NAMALWA (cell line): ENCODE measurements at regions not wholly inside any gene's neighbourhood (a gene's known extent, or its start where the extent isn't known, plus 50 kb on each side); places are given as distances from the start of the nearest gene placed in this dataset.
"Not testable (repeated sequence)": the region's sequence is repeated elsewhere in the genome, so short reads cannot be mapped to it uniquely, and the experiment has no call there.

Experiments used
- DNase-seq: peaks from one replicate; pipeline ENCODE4 v3.0.0-alpha.2; 2015; ENCODE audit warnings: low spot score

DNA sequence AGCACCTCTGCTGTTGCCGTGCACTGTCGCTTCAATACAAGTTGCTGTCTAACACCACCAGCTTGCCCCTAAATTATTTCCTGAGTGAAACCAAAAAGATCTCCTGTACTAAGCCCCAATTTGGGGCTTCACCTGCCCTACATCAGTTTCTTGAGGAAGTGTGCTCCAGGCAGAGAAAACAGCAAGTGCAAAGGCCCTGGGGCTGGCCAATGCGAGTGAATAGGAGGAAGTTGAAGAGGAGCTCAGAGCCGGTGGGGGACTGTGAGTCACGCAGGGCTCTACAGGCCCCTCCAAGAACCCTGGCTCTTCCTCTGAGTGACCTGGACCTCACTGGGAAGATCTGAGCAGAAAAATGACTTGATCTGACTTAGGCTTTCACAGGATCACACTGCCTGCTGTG, 117.2 kb downstream of the IPO8 start:
- DNase-seq, result no peak

DNA sequence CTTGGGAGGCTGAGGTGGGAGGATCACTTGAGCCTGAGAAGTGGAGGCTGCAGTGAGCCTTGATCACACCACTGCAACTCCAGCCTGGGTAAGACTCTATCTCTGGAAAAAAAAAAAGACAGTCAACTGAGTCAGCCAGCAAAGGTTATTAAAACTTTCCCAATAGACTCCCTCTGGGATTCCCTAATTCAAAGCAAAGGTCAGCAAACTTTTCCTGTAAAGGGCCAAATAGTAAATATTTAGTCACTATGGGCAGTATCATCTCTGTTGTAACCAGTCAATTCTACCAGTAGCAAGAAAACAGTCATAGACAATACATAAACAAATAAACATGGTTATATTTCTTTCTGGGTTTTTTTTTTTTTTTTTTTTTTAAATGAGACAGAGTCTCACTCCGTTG, 122.5 kb downstream of the IPO8 start:
- DNase-seq, result no peak

DNA sequence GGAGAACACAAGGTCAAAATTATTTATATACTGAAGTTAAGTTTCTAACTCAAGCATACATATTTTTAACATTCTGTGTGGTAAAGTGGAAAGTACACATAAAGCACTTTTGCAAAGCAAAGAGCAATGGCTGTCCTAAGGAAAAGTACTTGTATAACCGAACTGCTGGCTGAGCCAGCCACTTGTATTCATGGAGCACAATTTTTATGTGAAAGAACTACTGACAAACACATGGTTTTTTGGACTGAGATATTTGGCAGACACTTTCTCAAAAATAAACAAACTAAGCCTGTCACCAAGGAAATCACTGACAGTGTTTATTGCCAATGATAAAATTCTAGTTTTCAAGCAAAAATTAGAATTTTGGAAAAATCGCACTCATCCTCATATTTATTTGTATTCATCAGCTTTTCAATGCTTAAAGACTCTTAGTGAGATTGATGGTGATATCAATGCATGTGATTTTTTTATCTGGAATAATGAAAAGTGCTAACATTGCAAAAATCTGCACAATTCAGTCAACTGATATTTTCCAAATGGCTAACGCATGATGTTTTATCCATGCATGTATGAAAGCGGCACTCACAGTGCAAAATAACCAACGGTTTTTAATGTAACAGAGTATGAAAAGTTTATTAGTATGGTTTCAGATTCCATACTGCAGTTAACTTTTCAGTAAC, 125.3 kb downstream of the IPO8 start:
- no peak for DNase-seq

DNA sequence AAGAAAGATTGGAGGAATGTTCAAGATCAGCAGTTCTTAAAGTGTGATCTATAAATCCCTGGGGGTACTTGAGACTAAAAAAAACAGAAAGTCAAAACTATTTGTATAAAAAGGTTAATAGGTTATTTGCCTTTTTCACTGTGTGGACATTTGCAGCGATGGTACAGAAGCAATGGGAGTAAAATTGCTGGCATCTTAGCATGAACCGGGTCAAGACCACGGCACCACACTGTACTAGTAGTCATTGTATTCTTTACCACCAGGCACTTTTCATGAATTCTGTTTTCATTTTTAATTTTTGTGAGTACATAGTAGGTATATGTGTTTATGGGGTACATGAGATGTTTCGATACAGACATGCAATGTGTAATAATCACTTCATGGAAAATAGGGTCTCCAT, 126.2 kb downstream of the IPO8 start:
- no peak for DNase-seq

DNA sequence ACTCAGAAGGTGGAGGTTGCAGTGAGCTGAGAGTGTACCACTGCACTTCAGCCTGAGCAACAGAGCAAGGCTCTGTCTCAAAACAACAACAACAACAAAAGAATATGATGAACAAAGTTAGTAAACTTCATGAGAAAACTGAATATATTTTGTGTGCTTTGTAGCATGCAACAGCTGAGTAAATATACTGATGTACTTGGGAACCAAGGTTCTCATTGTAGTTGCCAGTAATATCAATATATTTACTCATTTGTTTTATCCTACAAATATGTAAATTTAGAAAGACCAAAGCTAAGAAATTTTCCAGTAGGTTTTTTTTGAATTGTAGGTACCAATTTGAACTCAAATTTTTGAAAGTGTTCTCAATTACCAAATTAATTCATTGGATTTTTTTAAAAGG, 127.2 kb downstream of the IPO8 start:
- no peak for DNase-seq

DNA sequence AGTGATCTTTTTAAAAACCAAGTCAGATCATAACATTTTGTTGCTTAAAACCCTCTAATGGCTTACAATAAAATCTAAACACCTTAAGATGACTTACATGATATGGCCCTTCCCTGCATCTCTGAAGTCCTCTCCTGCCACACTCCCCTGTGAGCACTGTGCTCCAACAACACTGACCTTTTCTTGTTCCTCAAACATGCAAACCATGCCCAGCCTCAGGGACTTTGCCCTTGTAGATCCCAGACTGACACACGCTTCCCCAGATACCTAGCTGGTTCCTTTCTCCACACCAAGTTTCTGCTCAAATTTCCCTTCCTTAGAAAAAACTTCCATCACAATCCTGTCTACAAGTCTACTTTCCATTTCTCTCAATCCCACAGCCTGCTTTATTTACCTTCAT, 128.6 kb downstream of the IPO8 start:
- no peak for DNase-seq

DNA sequence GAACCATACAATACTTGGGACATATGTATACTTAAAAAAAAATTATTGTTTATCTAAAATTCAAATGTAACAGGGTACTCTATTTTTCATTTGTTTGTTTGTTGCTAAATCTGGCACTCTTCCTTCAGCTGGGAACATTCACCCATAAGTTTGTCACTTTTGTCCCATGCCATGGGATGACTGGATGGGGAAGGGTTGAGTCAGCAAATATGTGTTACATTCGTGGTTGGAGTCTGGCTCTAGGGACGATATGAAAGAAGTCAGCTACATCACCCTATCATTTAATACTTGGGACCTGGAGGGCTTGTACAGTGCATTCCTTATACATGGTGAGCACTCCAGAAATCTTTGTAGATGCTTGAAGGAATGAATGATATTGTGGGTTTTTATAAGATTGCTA, 131.3 kb downstream of the IPO8 start:
- no peak for DNase-seq

DNA sequence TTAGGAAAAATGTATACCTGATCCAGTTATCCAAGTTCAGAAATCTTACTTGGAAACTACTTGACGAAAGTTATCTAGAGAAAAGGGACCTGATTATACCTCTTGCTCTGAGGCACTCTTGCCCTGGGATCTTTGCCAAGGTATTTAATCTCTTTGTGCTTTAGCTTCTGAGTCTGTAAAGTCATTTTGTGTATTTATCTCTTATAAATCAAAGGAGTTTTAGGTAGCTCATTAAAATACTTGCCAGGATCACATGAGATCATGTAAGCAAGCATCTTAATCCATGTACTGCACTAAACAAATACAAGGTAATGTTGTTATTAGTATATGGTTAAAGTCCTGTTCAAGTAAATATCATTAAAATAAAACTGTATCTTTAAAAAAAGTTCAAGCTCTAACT, 147.5 kb downstream of the IPO8 start:
- DNase-seq, result no peak

DNA sequence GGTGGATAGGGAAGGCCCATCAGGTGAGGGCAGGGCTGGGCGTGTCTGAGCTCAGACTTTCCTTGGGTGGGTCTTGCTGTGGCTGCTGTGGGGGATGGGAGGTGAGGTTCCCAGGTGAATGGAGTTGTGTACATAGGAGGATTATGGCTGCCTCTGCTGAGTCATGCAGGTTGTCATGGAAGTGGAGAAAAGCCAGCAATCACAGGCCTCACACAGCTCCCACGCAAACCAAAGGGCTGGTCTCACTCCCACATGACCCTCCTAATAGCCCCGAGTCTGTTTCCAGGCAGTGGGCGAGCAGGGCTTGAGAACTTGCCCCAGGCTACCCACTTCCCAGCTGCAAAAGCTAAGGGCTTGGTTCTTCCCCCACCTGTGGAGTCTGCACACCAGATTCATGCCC, 149.5 kb downstream of the IPO8 start:
- DNase-seq, result no peak

DNA sequence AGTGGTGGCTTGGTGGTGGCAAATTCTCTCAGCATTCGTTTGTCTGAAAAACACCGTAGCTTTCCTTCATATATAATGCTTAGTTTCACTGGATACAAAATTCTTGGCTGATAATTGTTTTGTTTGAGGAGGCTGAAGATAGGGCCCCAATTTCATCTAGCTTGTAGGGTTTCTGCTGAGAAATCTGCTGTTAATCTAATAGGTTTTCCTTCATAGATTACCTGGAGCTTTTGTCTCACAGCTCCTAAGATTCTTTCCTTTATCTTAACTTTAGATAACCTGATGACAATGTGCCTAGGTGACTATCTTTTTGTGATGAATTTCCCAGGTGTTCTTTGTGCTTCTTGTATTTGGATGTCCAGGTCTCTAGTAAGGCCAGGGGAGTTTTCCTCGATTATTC, 151.0 kb downstream of the IPO8 start:
- DNase-seq, result not testable (repeated sequence)

DNA sequence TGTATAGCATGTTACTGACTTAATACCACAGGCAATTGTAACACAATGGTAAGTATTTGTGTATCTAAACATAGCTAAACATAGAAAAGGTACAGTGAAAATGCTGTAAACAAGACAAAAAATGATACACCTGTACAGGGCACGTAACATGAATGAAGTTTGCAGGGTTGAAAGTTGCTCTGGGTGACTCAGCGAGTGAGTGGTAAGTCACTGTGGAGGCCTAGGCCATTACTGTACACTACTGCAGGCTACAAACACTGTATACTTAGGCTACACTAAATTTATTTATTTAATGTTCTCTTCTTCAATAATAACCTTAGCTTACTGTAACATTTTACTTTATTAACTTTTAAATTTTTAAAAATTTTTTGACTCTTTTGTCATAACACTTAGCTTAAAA, 158.4 kb downstream of the IPO8 start:
- DNase-seq, result no peak

DNA sequence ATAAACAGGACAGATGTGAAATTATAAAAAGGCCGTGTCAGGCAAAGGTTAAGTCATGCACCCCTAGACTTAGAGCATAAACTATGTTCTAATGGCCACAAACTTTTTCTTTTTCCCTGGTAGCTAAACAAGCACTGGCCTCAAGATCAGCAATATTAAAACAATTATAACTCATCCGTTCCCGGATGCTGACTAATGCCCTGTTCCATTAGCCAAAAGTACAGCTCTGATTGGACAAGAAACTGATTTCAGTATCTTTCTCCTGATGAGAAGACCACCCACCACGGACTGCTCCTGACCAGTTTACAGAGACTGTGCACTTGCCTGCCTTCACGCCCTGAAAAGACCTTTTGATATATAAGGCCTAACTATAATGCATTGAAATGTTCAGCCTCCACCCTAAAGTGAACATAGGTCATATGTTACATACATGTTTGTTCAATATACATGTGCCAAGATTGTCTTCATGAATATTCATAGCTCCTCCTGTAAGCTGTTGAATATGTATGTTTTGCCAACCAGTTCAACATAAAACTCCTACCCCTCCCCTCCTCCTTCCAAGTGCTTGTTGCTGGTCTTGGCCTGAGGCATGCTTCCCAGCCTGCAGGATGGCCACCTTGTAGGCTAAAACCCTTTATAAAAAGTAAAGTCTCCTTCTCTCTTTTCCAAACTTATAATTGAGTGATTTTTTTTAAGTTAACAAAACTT, 162.0 kb downstream of the IPO8 start:
- no peak for DNase-seq

DNA sequence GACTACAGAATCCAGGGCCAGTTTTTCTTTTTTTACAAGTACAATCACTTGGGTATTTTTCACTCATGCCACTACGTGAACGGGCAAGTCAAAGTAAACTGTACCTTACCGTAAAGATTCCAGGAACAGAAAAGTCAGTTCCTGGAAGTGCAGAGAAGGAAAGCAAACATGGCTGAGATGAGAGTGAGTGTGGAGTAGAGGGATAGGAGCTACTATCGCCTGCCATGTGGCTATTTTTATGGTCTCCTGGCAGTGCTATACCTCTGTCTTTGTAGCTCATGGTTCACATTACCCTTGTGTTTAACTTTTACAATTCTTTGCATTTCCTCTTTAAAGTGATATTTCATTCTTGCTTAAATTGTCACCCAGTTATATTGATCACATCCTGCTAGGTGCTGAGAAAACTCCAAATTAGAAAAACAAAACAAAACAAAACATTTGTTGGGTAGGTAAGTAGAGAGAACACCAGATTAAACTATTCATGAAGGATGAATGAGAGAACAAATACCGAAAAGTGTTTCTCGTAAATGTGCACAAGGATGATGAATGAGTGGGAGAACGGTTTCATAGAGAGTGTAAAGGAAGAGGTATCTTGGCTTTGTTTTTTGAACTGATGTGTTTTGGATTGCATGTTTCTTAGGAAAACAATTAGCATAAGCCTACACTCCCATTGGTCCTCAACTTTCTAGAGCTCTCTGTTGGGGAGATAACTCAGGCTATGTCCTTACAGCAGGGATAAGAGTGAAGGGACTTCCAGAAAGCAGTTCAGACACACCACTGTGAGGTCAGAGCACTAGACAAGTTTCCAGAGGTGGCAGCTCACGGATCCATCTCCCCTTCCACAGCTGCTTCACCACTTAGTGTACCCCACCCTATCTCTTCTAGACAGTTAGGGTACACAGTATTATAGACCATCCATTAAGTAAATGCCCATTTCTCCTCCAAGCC, 163.7 kb downstream of the IPO8 start:
- no peak for DNase-seq

DNA sequence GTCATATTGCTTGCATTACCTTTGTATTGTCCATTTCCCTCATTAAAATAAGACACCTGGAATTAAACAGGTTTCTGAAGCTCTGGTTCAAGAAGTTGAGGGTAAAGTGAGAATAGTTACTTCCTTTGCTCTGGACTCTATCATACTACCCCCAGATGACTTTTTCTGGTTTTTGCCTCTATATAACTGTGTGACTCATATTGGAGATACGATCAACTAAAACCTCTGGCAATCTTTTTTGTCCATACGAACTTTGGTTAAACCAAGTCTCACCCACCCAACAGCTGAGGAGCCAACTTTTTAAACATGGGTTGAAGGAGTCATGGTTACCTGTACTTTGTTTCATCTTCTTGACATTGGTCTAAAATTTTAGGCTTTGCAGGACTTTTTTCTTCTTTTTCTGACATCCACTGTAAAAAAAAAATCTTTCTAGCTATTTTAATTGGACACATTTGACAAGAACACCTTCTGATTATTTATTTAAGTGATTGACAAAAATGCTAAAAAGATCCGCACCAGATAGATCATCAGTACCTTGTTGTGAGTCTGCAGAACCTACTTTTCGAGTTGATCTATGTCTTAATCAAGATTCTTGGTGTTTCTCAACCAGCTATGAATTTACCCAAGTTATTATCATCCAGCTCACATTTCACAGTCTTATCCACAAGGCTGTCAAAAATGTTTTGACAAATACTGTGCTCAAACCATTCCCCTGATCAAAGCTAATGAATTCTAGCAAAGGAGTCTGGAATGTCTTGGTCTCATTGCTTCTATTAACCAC, 166.0 kb downstream of the IPO8 start:
- no peak for DNase-seq

DNA sequence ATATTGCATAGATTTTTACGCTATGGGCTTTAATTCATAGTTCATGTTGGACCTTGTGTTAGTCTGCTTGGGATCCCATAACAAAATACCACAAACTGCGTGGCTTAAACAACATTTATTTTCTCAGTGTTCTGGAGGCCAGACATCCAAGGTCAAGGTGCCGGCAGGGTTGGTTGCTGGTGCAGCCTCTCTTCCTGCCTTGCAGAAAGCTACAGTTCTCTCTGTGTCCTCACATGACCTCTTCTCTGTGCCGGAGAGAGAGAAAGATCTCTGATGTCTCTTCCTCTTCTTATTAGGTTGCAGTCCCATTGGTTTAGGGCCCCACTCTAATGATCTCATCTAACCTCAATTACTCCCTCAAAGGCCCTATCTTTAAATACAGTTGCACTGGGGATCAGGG, 170.5 kb downstream of the IPO8 start:
- no peak for DNase-seq

DNA sequence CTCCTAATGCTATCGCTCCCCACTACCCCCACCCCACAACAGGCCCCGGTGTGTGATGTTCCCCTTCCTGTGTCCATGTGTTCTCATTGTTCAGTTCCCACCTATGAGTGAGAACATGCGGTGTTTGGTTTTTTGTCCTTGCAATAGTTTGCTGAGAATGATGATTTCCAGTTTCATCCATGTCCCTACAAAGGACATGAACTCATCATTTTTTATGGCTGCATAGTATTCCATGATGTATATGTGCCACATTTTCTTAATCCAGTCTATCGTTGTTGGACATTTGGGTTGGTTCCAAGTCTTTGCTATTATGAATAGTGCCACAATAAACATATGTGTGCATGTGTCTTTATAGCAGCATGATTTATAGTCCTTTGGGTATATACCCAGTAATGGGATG, 175.4 kb downstream of the IPO8 start:
- DNase-seq, result not testable (repeated sequence)

DNA sequence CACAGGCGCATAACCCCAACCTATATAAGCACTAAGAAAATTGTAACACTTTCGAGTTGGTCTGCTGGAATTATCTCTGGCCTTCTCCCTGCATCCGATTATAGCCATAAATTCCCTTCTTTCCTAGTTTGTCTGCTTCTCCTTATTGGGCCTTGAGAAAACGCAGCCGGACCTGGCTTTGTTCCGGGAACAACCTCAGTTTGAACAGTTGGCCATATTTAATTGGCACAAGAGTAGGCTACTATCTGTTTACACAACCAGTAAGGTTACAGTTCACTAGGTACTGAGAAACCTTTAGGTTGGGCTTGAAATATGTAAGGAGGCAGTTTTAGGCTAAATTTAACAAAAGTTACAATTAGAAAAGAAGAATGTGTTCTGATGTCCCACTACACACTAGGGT, 176.1 kb downstream of the IPO8 start:
- DNase-seq, result no peak

DNA sequence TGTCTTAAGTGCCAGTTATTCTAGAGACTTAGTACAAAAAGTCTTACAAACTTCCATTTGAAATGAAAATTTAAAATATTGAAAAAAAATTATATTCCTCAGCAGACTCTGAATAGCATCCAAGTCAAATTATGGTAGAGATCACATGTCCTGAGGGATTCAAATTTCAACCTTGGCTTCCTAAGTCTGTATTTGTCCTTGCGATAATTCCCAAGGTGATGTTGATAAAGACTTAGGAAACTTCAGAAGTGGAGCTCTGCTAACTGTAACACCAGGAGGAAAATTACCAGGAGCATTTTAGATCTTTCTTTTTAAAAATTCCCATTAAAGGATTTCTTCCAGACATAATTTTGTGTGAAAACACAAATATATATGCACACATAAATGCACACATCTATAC, 178.3 kb downstream of the IPO8 start:
- no peak for DNase-seq

DNA sequence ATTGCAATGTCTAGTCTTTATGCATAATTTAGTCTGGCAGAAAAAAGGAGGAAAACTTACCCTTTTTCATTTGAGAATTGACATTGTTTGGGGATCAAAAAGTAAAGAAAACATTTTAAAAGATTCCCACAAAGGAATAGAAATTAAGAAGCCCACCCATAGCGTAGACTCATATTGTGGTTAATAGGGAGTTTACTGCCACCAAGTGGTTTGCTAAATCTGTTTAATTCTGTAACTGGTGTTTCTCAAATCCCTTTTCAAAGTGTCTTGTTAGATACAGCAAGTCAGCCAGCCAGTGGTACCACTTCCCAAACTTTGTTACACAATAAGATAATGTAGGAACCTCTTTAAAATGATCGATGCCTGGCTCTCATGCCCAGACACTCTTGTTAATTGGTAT, 180.3 kb downstream of the IPO8 start:
- peak; percentile 26 for DNase-seq

DNA sequence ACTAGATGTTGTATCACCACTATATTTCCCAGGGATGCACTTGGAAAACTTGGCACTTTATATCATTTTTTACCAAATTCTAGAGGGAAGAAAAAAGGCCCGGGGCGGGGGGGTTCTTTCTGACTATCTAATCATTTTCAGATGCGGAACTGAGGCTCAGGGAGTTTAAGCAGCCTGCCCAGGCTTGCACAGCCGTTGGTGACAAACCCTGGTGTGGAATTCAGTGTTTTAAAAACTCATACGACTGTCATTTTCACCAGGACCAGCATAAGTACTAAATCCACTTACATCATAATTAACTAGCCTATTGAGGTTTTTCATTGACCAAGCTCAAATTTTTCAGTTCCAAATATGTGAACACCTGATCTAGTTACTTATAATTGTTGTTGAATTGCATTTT, 181.0 kb downstream of the IPO8 start:
- DNase-seq, result no peak

DNA sequence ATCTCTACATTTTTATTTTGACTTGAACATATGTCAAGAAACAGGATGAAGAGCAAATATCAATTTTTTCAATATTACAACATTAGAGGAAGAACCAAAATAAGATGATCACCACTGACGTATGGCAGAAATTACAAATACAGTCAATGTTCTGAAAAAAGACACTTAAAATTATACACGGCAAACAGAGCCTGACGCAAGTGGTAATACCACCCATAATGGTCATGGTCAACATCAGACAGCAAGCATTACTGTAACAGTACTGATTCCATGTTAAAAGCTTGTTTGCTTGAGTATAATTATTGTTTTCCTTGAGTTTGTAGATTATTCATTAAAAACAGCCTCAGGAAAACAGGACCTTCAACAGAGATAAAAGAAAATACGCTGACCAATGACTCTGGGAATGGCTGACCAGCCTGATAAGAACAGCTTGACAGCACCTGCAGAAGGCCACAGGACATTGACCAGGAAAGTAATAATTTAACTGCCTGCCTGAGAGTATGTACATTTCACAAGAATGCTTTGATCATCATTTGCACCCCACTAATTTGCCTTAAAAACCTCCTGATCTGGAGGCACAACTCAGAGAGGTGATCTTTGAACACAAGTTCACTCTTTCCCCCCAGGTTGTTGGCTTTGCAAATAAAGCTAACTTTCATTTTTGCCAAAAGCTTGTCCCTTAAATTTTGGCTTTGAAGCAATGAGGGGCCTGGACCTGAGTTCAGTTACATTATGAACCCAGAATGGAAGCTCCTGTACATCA, 187.3 kb downstream of the IPO8 start:
- DNase-seq, result no peak
